HFFc6 (cell line): ENCODE measurements at regions not wholly inside any gene's neighbourhood (a gene's known extent, or its start where the extent isn't known, plus 50 kb on each side); places are given as distances from the start of the nearest gene placed in this dataset.

ENCODE experiments used
- DNase-seq: peaks from one replicate; pipeline ENCODE4 v3.0.0-alpha.2; 2018
- H3K27ac Mint-ChIP-seq: 2 replicates; pipeline ENCODE4 v1.8.0; 2020; ENCODE audit warnings: mild to moderate bottlenecking, mixed read lengths
- H3K27me3 Mint-ChIP-seq: 2 replicates; pipeline ENCODE4 v1.8.0; 2021; ENCODE audit warnings: mild to moderate bottlenecking, moderate library complexity, mixed read lengths; ENCODE audit not compliant: insufficient read depth
- H3K36me3 Mint-ChIP-seq: 2 replicates; pipeline ENCODE4 v1.8.0; 2021; ENCODE audit warnings: low read depth, mixed read lengths
- H3K4me1 Mint-ChIP-seq: 2 replicates; pipeline ENCODE4 v1.8.0; 2020; ENCODE audit warnings: low read depth, mixed read lengths
- H3K4me3 Mint-ChIP-seq: 2 replicates; pipeline ENCODE4 v1.8.0; 2020; ENCODE audit warnings: mild to moderate bottlenecking, moderate library complexity, mixed read lengths
- H3K9me3 Mint-ChIP-seq: 2 replicates; pipeline ENCODE4 v1.8.0; 2020; ENCODE audit warnings: mild to moderate bottlenecking, mixed read lengths
- TF ChIP-seq, protein P1 (sequence below): fragments of 200-600 bp; sonication (generic); IDR thresholded peaks from 2 replicates; pipeline ENCODE4 v1.5.0; 2021; ENCODE audit warnings: antibody characterized with exemption, mild to moderate bottlenecking

DNA sequence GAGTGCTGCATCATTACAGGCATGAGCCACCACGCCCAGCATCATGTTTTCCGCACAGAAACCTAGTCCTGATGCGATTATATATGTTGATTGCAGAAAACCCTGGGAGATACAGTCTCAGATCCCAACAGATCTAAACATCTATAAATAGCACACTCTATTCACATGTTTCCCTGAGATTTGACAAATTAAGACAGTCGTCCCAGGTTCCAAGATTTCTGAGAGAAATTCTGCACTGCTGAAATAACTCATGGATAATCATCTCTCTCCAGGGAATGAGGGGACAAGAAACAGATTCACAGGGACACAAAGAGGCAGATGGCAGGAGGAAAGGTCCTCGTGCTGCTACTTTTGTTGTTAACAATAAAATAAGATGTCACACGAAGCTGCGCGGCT is 393.1 kb upstream of the CELF2 start:
- Mint-ChIP-seq H3K4me1 (no peaks in the 10 kb centered on the region), H3K4me3 (no peak overlapping the region), H3K27ac (no peak overlapping the region), H3K27me3 (peaks cover 3% of the 10 kb centered on the region; the same call in 1 of the 2 replicates), H3K36me3 (no peaks in the 10 kb centered on the region), H3K9me3 (peaks cover 18% of the 10 kb centered on the region; the same call in 1 of the 2 replicates)
- no peak for DNase-seq
- TF ChIP-seq, protein P1, sequence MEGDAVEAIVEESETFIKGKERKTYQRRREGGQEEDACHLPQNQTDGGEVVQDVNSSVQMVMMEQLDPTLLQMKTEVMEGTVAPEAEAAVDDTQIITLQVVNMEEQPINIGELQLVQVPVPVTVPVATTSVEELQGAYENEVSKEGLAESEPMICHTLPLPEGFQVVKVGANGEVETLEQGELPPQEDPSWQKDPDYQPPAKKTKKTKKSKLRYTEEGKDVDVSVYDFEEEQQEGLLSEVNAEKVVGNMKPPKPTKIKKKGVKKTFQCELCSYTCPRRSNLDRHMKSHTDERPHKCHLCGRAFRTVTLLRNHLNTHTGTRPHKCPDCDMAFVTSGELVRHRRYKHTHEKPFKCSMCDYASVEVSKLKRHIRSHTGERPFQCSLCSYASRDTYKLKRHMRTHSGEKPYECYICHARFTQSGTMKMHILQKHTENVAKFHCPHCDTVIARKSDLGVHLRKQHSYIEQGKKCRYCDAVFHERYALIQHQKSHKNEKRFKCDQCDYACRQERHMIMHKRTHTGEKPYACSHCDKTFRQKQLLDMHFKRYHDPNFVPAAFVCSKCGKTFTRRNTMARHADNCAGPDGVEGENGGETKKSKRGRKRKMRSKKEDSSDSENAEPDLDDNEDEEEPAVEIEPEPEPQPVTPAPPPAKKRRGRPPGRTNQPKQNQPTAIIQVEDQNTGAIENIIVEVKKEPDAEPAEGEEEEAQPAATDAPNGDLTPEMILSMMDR, result no peak

DNA sequence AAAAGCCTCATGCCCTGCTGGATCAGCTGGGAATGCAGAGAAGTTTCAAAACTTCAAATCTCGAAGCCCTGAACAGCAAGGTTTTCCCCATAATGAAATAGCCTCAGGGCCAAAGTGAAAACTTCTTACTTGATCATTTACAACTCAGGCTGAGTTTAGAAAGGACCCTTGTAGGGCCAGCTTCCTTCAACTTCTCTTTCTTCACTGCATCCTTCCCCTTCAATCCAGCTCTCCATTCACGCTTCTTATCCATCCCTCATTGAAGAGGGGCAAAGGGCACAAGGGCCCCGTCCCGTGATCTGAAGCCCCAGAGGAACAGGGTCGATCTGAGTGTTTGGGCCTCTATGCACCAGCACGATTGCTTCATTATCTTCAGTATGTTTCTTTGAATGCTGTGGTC is 392.2 kb upstream of the CELF2 start:
- no peak overlapping the region for H3K4me3 Mint-ChIP-seq
- H3K36me3 Mint-ChIP-seq, result no peaks in the 10 kb centered on the region
- no peaks in the 10 kb centered on the region for H3K4me1 Mint-ChIP-seq
- no peak overlapping the region for H3K27ac Mint-ChIP-seq
- H3K9me3 Mint-ChIP-seq, result peaks cover 9% of the 10 kb centered on the region; the same call in 1 of the 2 replicates
- no peak for DNase-seq
- TF ChIP-seq, protein P1, result no peak
- peaks cover 3% of the 10 kb centered on the region; the same call in 1 of the 2 replicates for H3K27me3 Mint-ChIP-seq

GRCh38 chr10:10626734-10627133 is 390.9 kb upstream of the CELF2 start:
- Mint-ChIP-seq H3K4me3 (no peak overlapping the region), H3K4me1 (no peaks in the 10 kb centered on the region), H3K9me3 (peaks cover 8% of the 10 kb centered on the region; the same call in 1 of the 2 replicates), H3K27me3 (peaks cover 3% of the 10 kb centered on the region; the same call in 1 of the 2 replicates), H3K36me3 (no peaks in the 10 kb centered on the region), H3K27ac (no peak overlapping the region)
- TF ChIP-seq, protein P1, result no peak
- no peak for DNase-seq

- peaks cover 3% of the 10 kb centered on the region; the same call in 1 of the 2 replicates for H3K27me3 Mint-ChIP-seq
- no peak overlapping the region for H3K4me3 Mint-ChIP-seq
- no peaks in the 10 kb centered on the region for H3K36me3 Mint-ChIP-seq
- no peak for DNase-seq
- peaks cover 3% of the 10 kb centered on the region; the same call in 1 of the 2 replicates for H3K9me3 Mint-ChIP-seq
- no peaks in the 10 kb centered on the region for H3K4me1 Mint-ChIP-seq
- TF ChIP-seq, protein P1, result no peak
- H3K27ac Mint-ChIP-seq, result no peak overlapping the region
These were observed 390.3 kb upstream of the CELF2 start for GRCh38 chr10:10627414-10627813.

DNA sequence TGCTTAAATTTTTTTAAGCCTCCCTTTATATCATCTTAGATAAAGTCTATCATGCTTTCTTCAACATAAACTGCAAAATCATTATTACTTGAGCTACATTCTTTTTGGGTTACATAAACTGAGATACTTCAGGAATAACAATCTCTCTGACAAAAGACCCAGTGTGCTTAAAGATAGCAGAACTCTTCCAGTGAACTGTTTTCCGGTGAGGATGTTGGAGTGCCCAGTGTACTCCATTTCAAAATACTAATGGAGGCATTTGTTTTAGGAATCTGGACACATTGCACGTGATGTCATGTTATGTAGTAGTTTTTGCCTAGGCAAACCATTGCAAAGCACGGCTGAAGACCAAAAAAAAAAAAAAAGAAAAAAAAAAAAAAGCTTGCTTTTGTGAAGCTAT is 388.2 kb upstream of the CELF2 start:
- no peak overlapping the region for H3K4me3 Mint-ChIP-seq
- DNase-seq, result no peak
- no peak overlapping the region for H3K27ac Mint-ChIP-seq
- H3K4me1 Mint-ChIP-seq, result no peaks in the 10 kb centered on the region
- TF ChIP-seq, protein P1, result no peak
- no peaks in the 10 kb centered on the region for H3K9me3 Mint-ChIP-seq
- no peaks in the 10 kb centered on the region for H3K36me3 Mint-ChIP-seq
- H3K27me3 Mint-ChIP-seq, result peaks cover 3% of the 10 kb centered on the region; the same call in 1 of the 2 replicates

DNA sequence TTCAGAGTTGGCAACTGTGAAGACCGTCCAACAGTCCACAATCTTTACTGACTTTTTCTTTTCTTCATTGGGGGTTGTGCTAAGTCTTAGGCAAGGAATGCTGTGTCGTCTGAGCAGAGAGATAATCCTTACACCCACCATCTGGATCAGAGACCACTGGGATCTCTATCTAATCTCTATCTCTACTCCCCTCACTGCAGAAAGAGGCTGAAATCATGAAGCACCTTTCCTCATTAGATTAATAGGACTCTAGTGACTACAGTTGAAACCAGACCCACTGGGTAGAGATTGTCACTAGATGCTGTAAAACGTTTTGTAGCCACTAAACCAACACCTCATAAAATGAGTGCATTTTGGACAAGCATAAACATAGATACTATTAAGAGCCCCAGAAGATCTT is 387.4 kb upstream of the CELF2 start:
- H3K4me3 Mint-ChIP-seq, result no peak overlapping the region
- DNase-seq, result no peak
- no peak overlapping the region for H3K27ac Mint-ChIP-seq
- peaks cover 3% of the 10 kb centered on the region; the same call in 1 of the 2 replicates for H3K27me3 Mint-ChIP-seq
- no peaks in the 10 kb centered on the region for H3K9me3 Mint-ChIP-seq
- TF ChIP-seq, protein P1, result no peak
- H3K4me1 Mint-ChIP-seq, result no peaks in the 10 kb centered on the region
- no peaks in the 10 kb centered on the region for H3K36me3 Mint-ChIP-seq
